GM12892 (cell line): ENCODE measurements at regions not wholly inside any gene's neighbourhood (a gene's known extent, or its start where the extent isn't known, plus 50 kb on each side); places are given as distances from the start of the nearest gene placed in this dataset.

Experiments
- POLR2A ChIP-seq: IDR thresholded peaks from 2 replicates; pipeline ENCODE4 v1.6.1; 2011; ENCODE audit warnings: low read depth, low read length, control low read depth
- POLR2AphosphoS5 ChIP-seq: IDR thresholded peaks from 2 replicates; pipeline ENCODE4 v1.6.1; 2011; ENCODE audit warnings: low read depth, low read length, control low read depth
- TAF1 ChIP-seq: IDR thresholded peaks from 2 replicates; pipeline ENCODE4 v1.6.1; 2011; ENCODE audit warnings: low read depth, mild to moderate bottlenecking, control low read depth, low read length, borderline replicate concordance

DNA sequence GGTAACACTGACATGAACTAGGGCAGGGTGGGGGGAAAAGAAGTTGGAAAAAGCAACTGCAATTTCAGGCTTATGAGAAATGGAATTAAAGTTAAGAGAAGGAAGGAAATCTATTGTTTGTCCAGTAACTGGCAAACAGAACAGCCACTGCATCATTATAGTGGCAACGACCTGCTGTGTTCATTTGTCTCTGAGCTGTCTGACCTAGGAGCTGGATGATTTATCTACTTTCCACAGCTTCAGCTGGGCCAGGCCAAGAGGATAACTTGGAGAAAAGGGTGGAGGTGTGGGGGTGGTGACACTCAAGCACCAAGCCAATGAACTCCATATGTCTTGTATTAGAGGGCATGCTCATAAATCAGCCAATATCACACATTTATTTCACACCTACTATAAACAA is 291.5 kb upstream of the KLHL29 start:
- TF ChIP-seq POLR2A (no peak), TAF1 (no peak), POLR2AphosphoS5 (no peak)
